Psoas muscle (tissue), 7 donors: ENCODE measurements at regions not wholly inside any gene's neighbourhood (a gene's known extent, or its start where the extent isn't known, plus 50 kb on each side); places are given as distances from the start of the nearest gene placed in this dataset.

Experiments
- ATAC-seq, 4 donors: fragments of 200-7000 bp; cut with Tn5 transposase; one replicate each; pipeline ENCODE4 v1.9.1; 2020; ENCODE audit warnings: moderate library complexity in 3 of 4, mild to moderate bottlenecking in 2 of 4
- DNase-seq, 2 donors: peaks; one replicate each; pipeline ENCODE4 v3.0.0-alpha.2; 2020
- H3K27ac ChIP-seq: fragments of 200-600 bp; one replicate; pipeline ENCODE4 v1.8.0; 2022
- H3K27me3 ChIP-seq, 3 donors: fragments of 200-600 bp in 1 of 3; one replicate each; pipeline versions ENCODE4 v1.6.1 to v1.8.0; 2013 to 2022; ENCODE audit warnings: low read length in 2 of 3, mild to moderate bottlenecking in 2 of 3, moderate library complexity in 1 of 3; ENCODE audit not compliant: insufficient read depth in 3 of 3
- H3K36me3 ChIP-seq, 2 donors: fragments of 200-600 bp in 1 of 2; one replicate each; pipeline versions ENCODE4 v1.6.1 to v1.8.0; 2013 to 2022; ENCODE audit warnings: low read depth in 1 of 2, mild to moderate bottlenecking in 1 of 2, moderate library complexity in 1 of 2; ENCODE audit not compliant: insufficient read depth in 1 of 2
- H3K4me1 ChIP-seq: fragments of 200-600 bp; one replicate; pipeline ENCODE4 v1.8.0; 2022
- H3K4me3 ChIP-seq: fragments of 200-600 bp; one replicate; pipeline ENCODE4 v1.8.0; 2022; ENCODE audit warnings: mild to moderate bottlenecking
- H3K9me3 ChIP-seq: fragments of 200-600 bp; one replicate; pipeline ENCODE4 v1.8.0; 2022
- WGBS, 3 donors: extraction: QIAGEN DNeasy Blood & Tissue Kit; methylation state at CpG; one replicate each; pipeline versions ENCODE4 v1.1.6 to v1.1.7; 2013; 5-methylcytosine and 5-hydroxymethylcytosine counted together
- intact Hi-C, 2 donors: fragments of 100-400 bp; cut with DNase I; formaldehyde crosslinking; loops; one replicate each; pipeline versions ENCODE4 v1.11.0 to v1.14.2; 2022
- TF ChIP-seq, protein P1 (sequence below): fragments of 200-600 bp; IDR thresholded peaks from one replicate; pipeline ENCODE4 v1.8.0; 2022; ENCODE audit warnings: antibody characterized with exemption
- donor health status: healthy with polysubstance abuse.
- donor health status: DM: no; HTN: no; CAD: no; lungs with moderate emphysema.
- donor health status: Bipolar disorder and iron deficiency.
- donor health status: healthy.
- donor health status: DM: yes; HTN: yes; CAD: no.
- donor health status: DM: no; HTN: no; CAD: no.
- donor health status: DM: yes; HTN: yes; CAD: no.

- peak in 1 of 2 donors; percentile 13 for DNase-seq
- peaks cover 0 to 34% (median 15%) of the 10 kb centered on the region in 3 donors for H3K27me3 ChIP-seq
- TF ChIP-seq, protein P1, sequence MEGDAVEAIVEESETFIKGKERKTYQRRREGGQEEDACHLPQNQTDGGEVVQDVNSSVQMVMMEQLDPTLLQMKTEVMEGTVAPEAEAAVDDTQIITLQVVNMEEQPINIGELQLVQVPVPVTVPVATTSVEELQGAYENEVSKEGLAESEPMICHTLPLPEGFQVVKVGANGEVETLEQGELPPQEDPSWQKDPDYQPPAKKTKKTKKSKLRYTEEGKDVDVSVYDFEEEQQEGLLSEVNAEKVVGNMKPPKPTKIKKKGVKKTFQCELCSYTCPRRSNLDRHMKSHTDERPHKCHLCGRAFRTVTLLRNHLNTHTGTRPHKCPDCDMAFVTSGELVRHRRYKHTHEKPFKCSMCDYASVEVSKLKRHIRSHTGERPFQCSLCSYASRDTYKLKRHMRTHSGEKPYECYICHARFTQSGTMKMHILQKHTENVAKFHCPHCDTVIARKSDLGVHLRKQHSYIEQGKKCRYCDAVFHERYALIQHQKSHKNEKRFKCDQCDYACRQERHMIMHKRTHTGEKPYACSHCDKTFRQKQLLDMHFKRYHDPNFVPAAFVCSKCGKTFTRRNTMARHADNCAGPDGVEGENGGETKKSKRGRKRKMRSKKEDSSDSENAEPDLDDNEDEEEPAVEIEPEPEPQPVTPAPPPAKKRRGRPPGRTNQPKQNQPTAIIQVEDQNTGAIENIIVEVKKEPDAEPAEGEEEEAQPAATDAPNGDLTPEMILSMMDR: no peak
Observed at GRCh38 chr18:79598633-79599175, 80.9 kb upstream of the CTDP1 start.

GRCh38 chr18:79599441-79599931 is 80.1 kb upstream of the CTDP1 start:
- intact Hi-C loops: no loop called here

More at GRCh38 chr18:79598633-79599175, 80.9 kb upstream of the CTDP1 start:
- Histone ChIP-seq H3K9me3 (no peaks in the 10 kb centered on the region), H3K4me3 (no peak overlapping the region), H3K4me1 (no peaks in the 10 kb centered on the region), H3K36me3 (no peaks in the 10 kb centered on the region), H3K27ac (no peak overlapping the region)
- no peak for ATAC-seq
- intact Hi-C loops: no loop called here
- 61 to 74% (median 62%) methylated on average over 19 to 20 of the region's 20 CpGs for WGBS, 3 donors

GRCh38 chr18:79600141-79600540 is 79.5 kb upstream of the CTDP1 start:
- no peak for ATAC-seq
- peak in 1 of 2 donors; percentile 23 for DNase-seq
- TF ChIP-seq, protein P1: no peak
- 80 to 82% (median 81%) methylated on average over 6 of the region's 6 CpGs for WGBS, 3 donors
- no peaks in the 10 kb centered on the region for H3K4me1 ChIP-seq
- peaks cover 0 to 30% (median 16%) of the 10 kb centered on the region in 3 donors for H3K27me3 ChIP-seq
- intact Hi-C loops: no loop called here
- H3K36me3 ChIP-seq: no peaks in the 10 kb centered on the region
- H3K27ac ChIP-seq: no peak overlapping the region
- no peaks in the 10 kb centered on the region for H3K9me3 ChIP-seq
- no peak overlapping the region for H3K4me3 ChIP-seq

More at GRCh38 chr18:79599441-79599931, 80.1 kb upstream of the CTDP1 start:
- Histone ChIP-seq H3K27me3 (peaks cover 0 to 32% (median 16%) of the 10 kb centered on the region in 3 donors), H3K27ac (no peak overlapping the region), H3K4me1 (no peaks in the 10 kb centered on the region), H3K9me3 (no peaks in the 10 kb centered on the region), H3K36me3 (no peaks in the 10 kb centered on the region), H3K4me3 (no peak overlapping the region)
- DNase-seq (peak in 1 of 2 donors; percentile 36), ATAC-seq (no peak)
- WGBS, 3 donors: 51 to 63% (median 52%) methylated on average over 19 of the region's 19 CpGs
- TF ChIP-seq, protein P1: no peak

DNA sequence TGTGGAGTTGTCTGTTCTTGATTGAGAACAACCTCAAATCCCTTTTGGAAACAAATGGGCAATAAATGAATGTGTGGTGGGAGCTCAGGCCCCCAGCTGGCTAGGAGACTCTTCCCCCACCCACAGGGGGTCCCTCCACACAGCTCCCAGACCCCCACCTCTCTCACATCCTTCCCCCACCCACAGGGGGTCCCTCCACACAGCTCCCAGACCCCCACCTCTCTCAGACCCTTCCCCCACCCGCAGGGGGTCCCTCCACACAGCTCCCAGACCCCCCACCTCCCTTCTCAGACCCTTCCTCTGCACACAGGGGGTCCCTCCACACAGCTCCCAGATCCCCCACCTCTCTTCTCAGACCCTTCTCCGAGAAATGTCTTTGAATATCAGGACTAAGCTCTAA is 79.0 kb upstream of the CTDP1 start:
- peak in 1 of 2 donors; percentile 0 for DNase-seq
- no peak for ATAC-seq
- Histone ChIP-seq H3K4me1 (no peaks in the 10 kb centered on the region), H3K4me3 (no peak overlapping the region), H3K36me3 (no peaks in the 10 kb centered on the region), H3K27me3 (peaks cover 0 to 26% (median 19%) of the 10 kb centered on the region in 3 donors), H3K27ac (no peak overlapping the region), H3K9me3 (no peaks in the 10 kb centered on the region)
- intact Hi-C loops: no loop called here
- 81 to 93% (median 90%) methylated on average over 2 of the region's 2 CpGs for WGBS, 3 donors
- TF ChIP-seq, protein P1: no peak

DNA sequence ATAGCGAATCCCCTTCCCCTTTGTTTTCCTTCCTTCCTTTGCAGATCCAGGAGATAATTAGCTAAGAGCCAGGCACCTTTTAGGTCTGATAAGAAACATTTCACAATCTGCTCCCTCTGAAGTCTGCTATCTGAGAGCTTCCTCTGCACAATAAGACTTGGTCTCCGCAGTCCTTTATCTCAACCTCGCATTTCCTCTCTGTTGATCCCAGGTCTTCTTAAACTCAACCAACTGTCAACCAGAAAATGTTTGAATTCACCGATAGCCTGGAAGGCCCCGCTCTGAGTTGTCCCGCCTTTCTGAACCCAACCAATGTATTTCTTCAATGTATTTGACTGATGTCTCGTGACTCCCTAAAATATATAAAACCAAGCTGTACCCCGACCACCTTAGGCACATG is 78.4 kb upstream of the CTDP1 start:
- Histone ChIP-seq H3K4me3 (no peak overlapping the region), H3K4me1 (no peaks in the 10 kb centered on the region), H3K27me3 (peaks cover 0 to 20% (median 19%) of the 10 kb centered on the region in 3 donors), H3K36me3 (no peaks in the 10 kb centered on the region), H3K27ac (no peak overlapping the region), H3K9me3 (no peaks in the 10 kb centered on the region)
- 74 to 83% (median 81%) methylated on average over 8 of the region's 8 CpGs for WGBS, 3 donors
- ATAC-seq (no peak), DNase-seq (no peak)
- intact Hi-C loops: no loop called here
- TF ChIP-seq, protein P1: no peak
